Right renal pelvis (tissue), 4 donors: ENCODE measurements at regions not wholly inside any gene's neighbourhood (a gene's known extent, or its start where the extent isn't known, plus 50 kb on each side); places are given as distances from the start of the nearest gene placed in this dataset.
"Not testable (repeated sequence)": the region's sequence is repeated elsewhere in the genome, so short reads cannot be mapped to it uniquely, and the experiment has no call there.

Experiments
- DNase-seq, 4 donors: peaks; one replicate each; pipeline ENCODE4 v3.0.0-alpha.2; 2013; ENCODE audit warnings: low read depth in 4 of 4, low spot score in 3 of 4, missing footprints in 1 of 4

GRCh38 chr2:175786471-175787124 is 215.5 kb downstream of the LNPK start:
- DNase-seq = no peak

GRCh38 chr2:175777337-175777736 is 224.7 kb downstream of the LNPK start:
- not testable (repeated sequence) for DNase-seq

- no peak for DNase-seq
Observed at GRCh38 chr2:175769200-175769599, 232.9 kb downstream of the LNPK start.

DNA sequence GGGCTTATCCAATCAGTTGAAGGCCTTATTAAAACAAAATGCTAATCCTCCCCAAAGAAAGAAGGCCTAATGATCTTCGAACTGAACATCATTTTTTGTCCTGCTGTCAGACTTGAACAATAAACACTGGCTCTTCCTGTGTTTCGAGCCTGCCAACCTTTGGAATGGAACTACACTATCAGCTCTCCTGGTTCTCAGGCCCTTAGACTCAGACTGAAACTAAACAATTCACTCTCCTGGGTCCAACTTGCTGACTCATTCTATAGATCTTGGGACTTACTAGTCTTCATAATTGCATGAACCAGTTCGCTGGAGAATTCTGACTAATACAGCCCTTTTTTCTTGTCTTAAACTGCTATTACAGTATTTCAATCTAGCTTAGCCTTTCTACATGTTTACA is 235.2 kb downstream of the LNPK start:
- no peak for DNase-seq

DNA sequence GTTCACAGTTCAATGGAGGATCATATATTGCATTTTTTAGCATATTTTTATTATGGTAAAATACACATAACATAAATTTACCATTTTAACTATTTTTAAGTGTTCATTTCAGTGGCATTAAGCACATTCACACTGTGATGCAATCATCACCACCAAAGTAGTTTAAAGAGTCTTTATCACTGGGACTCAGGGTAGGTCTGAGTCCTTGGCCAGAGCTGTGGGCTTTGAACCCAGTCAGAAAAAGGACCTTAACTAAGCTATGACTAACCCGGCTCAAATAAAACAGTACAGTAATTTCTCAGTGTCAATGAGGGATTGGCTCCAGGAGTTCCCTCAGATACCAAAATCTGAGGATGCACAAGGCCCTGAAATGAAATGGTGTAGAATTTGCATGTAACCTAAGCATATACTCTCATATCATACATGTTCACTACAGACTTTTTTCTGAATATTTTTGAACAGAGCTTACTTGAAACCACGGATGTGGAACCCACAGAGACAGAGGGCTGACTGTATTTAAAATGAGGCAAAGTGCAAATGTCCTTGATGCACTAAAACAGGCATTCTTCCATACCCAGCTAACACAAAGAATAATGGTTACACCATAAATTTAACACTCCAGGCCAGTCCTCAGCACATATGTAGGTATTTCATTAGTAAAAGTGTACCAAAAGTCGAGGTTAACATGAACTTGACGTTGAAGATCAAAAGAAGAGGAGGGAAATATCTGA is 246.2 kb downstream of the LNPK start:
- no peak for DNase-seq

DNA sequence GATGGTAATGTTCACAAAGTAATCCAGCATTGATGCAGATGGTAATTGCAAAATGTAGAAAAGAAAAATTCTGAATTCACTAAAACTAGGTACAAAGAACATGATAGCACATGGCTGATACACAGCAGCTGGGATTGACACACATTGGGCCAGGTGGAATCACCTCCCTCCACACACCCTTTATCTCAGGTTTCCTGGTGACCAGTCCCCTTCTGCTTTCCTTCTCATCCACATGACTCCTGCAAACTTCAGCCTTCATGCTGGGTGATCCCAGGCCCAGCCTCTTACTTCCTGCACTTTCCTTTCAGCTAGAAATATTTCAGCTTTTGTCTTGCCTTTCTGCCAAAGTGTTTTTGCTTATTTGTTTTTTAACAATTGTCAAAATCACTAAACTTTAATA is 246.9 kb downstream of the LNPK start:
- DNase-seq = no peak

DNA sequence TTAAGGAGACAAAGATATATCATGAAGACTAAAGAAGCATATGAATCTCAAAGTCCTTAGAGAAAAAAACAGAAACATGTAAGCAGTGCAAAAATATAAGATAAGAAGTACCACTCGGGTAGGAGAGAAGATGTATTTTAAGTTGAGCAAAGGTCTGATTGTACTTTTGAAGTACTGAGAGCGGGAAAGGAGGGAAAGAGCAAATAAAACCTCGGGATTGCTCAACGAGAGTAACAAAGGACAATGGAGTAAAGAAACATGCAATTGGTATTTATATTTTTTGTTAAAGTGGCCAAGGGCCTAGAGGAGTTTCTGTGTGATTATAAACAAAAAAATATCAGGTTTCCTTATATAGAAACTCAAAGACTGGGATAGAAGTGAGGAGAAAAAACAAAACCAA is 251.9 kb downstream of the LNPK start:
- DNase-seq = no peak

- no peak for DNase-seq
Observed at GRCh38 chr2:175745911-175746310, 256.2 kb downstream of the LNPK start.

DNA sequence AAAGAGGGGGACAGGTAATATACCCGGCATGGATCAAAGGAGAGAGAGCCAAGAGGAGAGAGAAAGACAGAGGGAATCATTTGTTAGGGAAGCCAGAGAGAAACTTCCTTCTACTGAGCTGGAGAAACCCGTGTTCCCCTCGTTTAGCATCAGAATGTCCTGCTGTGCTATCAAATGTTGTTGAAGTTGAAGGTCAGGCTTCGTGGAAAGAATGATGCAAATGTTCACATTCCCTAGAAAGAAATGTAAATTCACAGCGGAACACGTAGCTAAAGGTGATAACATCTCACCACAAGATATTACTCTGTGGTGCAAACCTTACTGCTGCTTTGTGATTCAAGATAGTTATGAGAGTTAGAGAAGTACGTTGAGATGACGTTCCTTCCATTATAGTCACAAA is 258.1 kb downstream of the LNPK start:
- no peak for DNase-seq

DNA sequence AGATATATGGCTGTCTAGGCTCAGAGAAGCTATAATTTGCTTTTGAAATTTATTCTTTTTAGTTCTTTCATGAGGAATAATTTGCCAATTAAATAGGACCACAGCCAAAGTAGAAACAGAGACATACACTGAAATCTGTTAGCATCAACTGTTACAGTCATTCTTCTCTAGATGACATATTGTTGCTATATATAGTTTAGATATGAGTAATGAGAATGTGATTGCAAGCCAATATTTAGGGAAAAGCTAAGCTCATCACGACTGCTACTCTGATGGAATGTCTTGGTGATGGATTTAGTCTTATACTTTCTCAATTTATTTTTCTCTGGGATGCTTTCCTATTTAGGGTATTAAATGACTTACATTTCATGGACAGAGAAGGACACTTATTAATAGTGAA is 259.1 kb downstream of the LNPK start:
- DNase-seq = no peak

GRCh38 chr2:175742367-175742766 is 259.7 kb downstream of the LNPK start:
- no peak for DNase-seq

GRCh38 chr2:175741164-175741563 is 260.9 kb downstream of the LNPK start:
- no peak for DNase-seq

DNA sequence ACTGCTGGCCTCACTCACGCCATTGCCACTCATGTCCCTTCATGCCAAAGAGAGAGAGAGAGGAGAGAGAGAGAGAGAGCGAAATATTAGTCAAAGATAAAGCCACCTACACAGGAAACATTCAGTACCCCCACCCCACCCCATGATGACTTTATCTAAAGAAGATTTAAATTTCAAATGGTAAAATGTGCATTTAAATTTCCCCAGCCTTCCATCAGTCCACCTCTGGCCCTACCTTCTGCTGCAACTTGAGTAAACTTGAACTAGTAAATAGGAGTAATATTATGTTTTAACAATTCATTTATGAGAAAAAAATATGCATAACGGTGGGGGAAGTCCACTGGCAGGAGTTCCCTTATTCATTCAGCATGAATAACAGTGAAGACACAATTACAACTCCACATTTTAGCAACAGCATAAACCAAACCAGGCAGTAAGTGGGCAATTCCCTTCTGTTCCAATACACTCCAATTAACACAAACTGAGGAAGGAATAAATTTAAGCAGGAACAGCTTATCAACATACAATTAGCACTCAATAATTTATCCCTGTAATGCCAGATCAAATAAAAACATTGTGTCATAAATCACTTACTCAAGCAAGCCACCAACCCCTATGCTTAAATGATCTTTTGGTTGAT is 264.2 kb downstream of the LNPK start:
- DNase-seq = no peak

GRCh38 chr2:175734686-175735085 is 267.4 kb downstream of the LNPK start:
- DNase-seq = no peak

GRCh38 chr2:175732531-175732930 is 269.5 kb downstream of the LNPK start:
- no peak for DNase-seq

- no peak for DNase-seq
Observed at GRCh38 chr2:175730050-175730449, 272.0 kb downstream of the LNPK start.

DNA sequence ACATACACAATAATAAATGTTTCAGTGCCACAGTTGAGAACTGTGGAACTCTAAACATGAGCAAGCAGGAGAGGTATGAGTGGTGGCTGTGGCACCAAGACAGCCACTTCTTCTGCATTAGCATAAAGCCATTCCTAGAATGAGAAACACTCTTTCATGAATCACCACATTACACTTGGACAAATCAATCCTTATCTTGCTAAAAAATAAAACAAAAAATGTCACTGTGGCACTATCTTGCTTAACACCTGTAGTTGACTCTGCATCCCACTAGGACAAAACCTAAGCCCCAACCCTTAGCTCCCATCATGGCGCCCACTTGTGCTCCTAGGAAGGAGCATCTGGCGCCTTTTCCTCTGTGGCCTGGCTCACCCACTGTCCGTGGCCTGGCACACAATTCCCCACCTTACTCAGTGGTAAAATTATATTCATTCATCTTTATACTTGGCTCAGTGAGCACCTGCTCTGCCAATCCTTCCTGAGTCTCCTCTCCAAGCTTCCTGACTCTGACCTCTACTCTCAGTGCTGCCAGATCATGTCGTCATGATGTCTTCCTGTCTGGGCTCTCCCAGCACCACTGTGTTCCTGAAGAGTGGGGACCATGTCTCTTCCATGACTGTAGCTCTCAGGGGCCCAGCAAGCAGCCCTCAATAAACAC is 272.9 kb downstream of the LNPK start:
- DNase-seq = no peak

DNA sequence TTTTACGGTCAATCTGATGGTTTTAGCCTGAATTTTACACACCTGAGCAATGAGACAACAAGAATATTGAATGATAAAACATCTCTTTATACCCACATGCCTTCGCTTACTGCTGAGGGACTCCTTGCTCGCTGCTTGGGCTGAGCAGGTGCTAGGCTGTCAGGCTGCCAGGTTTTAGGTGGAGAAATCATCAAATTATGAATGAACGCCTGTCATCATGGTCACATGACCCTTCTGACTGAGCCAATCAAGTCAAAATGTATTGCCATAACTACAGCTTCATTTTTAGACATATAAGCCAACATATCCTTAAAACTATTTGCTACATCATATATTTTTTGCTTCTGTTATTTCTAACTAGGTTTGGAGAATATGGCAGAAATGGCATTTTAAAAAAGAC is 274.0 kb downstream of the LNPK start:
- DNase-seq = no peak

- DNase-seq = no peak
Observed at GRCh38 chr2:175726223-175726622, 275.8 kb downstream of the LNPK start.

- DNase-seq = no peak
Observed at GRCh38 chr2:175709248-175709647, 292.8 kb downstream of the LNPK start.

GRCh38 chr2:175707322-175707721 is 294.7 kb downstream of the LNPK start:
- no peak for DNase-seq
